Skin of body (tissue), 2 donors: ENCODE measurements at regions not wholly inside any gene's neighbourhood (a gene's known extent, or its start where the extent isn't known, plus 50 kb on each side); places are given as distances from the start of the nearest gene placed in this dataset. TPM values are rescaled to one million over a fixed set of nuclear protein-coding genes. Genes with fewer than 3 reads are reported as not detected.

ENCODE experiments used
- DNase-seq: peaks from one replicate; lab custom pipeline; 2025; lab: John Stamatoyannopoulos, UW
- small RNA-seq: library from RNA; depleted of rRNA; stranded (forward); fragments of <200 nt; gene quantifications from one replicate; pipeline ENCODE3, GENCODE V24; 2014; ENCODE audit warnings: low replicate concordance

- DNase-seq, result no peak
Observed at GRCh38 chr10:44850356-44850934, 60.7 kb upstream of the TMEM72 start.

- DNase-seq, result no peak
Observed at GRCh38 chr10:44851413-44851812, 59.7 kb upstream of the TMEM72 start.

GRCh38 chr10:44851881-44852280 lies 59.3 kb upstream of the TMEM72 start:
- DNase-seq, result no peak

GRCh38 chr10:44853148-44853734 lies 57.9 kb upstream of the TMEM72 start:
- DNase-seq, result no peak

- DNase-seq, result no peak
Observed at GRCh38 chr10:44853796-44854195, 57.3 kb upstream of the TMEM72 start.

- peak; percentile 29 for DNase-seq
Observed at GRCh38 chr10:44854693-44855350, 56.3 kb upstream of the TMEM72 start.

GRCh38 chr10:44856696-44857095 lies 54.4 kb upstream of the TMEM72 start:
- DNase-seq, result no peak

GRCh38 chr10:44857363-44858016 lies 53.6 kb upstream of the TMEM72 start:
- peak; percentile 77 for DNase-seq

GRCh38 chr10:44858017-44858371 lies 53.1 kb upstream of the TMEM72 start:
- DNase-seq, result no peak

GRCh38 chr10:44858988-44859387 lies 52.1 kb upstream of the TMEM72 start:
- no peak for DNase-seq

GRCh38 chr10:44859546-44860285 lies 51.4 kb upstream of the TMEM72 start:
- DNase-seq, result no peak

GRCh38 chr10:44860811-44861736 lies 50.1 kb upstream of the TMEM72 start:
- peak; percentile 34 for DNase-seq

Small RNA genes lying in the stretch of these regions (small RNA-seq; reads per million reads assigned to genes)
- not detected for gene AL356157.2
